GM12878 (cell line): ENCODE measurements at regions not wholly inside any gene's neighbourhood (a gene's known extent, or its start where the extent isn't known, plus 50 kb on each side); places are given as distances from the start of the nearest gene placed in this dataset.

Experiments
- ATAC-seq: fragments of 200-7000 bp; cut with Tn5 transposase; 3 replicates; pipeline ENCODE4 v1.9.1; 2020; ENCODE audit warnings: mild to moderate bottlenecking, moderate library complexity
- BruUV-seq: library from RNA; stranded (reverse); fragments of 400-500 nt; replicated peaks from 2 replicates; lab custom pipeline; 2021; lab: Mats Ljungman, UMichigan
- CTCF ChIA-PET: fragments of 300-600 bp; sonication (Branson Sonifier 250); formaldehyde crosslinking; extraction: SDS; loops from one replicate; lab custom pipeline; 2021; ENCODE audit warnings: inconsistent platforms; lab: Yijun Ruan, JAX
- POLR2A ChIA-PET: fragments of 350-600 bp; formaldehyde crosslinking; extraction: SDS; loops from one replicate; lab custom pipeline; 2021; ENCODE audit warnings: inconsistent platforms; lab: Charles Lee
- RAD21 ChIA-PET: fragments of 300-600 bp; sonication (Branson Sonifier 250); formaldehyde crosslinking; loops from one replicate; lab custom pipeline; 2023; ENCODE audit warnings: antibody characterized with exemption; ENCODE audit not compliant: unreplicated experiment; lab: Charles Lee
- SMC1A ChIA-PET: fragments of 300-600 bp; sonication (Branson Sonifier 250); formaldehyde crosslinking; loops from one replicate; lab custom pipeline; 2023; ENCODE audit not compliant: unreplicated experiment, uncharacterized antibody; lab: Charles Lee
- DNase-seq: peaks from one replicate; pipeline ENCODE4 v3.0.0-alpha.2; 2011; ENCODE audit warnings: low read depth, low spot score
- FAIRE-seq: peaks from 3 replicates; lab custom pipeline; 2011; peaks lifted over from hg19 to GRCh38; lab: Jason Lieb, UNC
- H2AFZ ChIP-seq: 2 replicates; pipeline ENCODE4 v1.6.0; 2011; ENCODE audit warnings: low read depth, low read length, control low read depth; ENCODE audit not compliant: control insufficient read depth
- H3K27ac ChIP-seq: 2 replicates; pipeline ENCODE4 v1.5.1; 2011; ENCODE audit warnings: control low read depth; ENCODE audit not compliant: control insufficient read depth, insufficient read depth
- H3K27me3 ChIP-seq, 2 experiments: replicated peaks in 1 of 2; 2 replicates each; pipeline versions ENCODE4 v1.6.0 to v1.6.1; 2011; ENCODE audit warnings: low read length in 1 of 2; ENCODE audit not compliant: control insufficient read depth in 2 of 2, insufficient read depth in 2 of 2
- H3K36me3 ChIP-seq, 2 experiments: 2 replicates each; pipeline ENCODE4 v1.5.1; 2011; ENCODE audit warnings: low read length in 1 of 2; ENCODE audit not compliant: control insufficient read depth in 2 of 2, insufficient read depth in 2 of 2
- H3K4me1 ChIP-seq: 2 replicates; pipeline ENCODE4 v1.6.1; 2011; ENCODE audit warnings: mild to moderate bottlenecking, low read length, moderate library complexity, mixed read lengths; ENCODE audit not compliant: control insufficient read depth, insufficient read depth
- H3K4me2 ChIP-seq: 2 replicates; pipeline ENCODE4 v1.6.0; 2011; ENCODE audit warnings: control low read depth; ENCODE audit not compliant: control insufficient read depth, insufficient read depth
- H3K4me3 ChIP-seq: fragments of 200-600 bp; sonication (generic); 2 replicates; pipeline ENCODE4 v1.5.1; 2016
- H3K79me2 ChIP-seq: 2 replicates; pipeline ENCODE4 v1.6.0; 2011; ENCODE audit warnings: low read length; ENCODE audit not compliant: control insufficient read depth, insufficient read depth
- H3K9ac ChIP-seq: 2 replicates; pipeline ENCODE4 v1.8.0; 2011; ENCODE audit warnings: low read length, control low read depth, mixed read lengths; ENCODE audit not compliant: control insufficient read depth, insufficient read depth
- H3K9me3 ChIP-seq: replicated peaks from 3 replicates; pipeline ENCODE4 v1.5.1; 2011; ENCODE audit warnings: mild to moderate bottlenecking, low read length; ENCODE audit not compliant: control insufficient read depth, insufficient read depth
- H4K20me1 ChIP-seq: 2 replicates; pipeline ENCODE4 v1.6.0; 2011; ENCODE audit not compliant: control insufficient read depth, insufficient read depth
- ASH2L ChIP-seq: fragments of 300-600, 200-600 bp; sonication (generic); IDR thresholded peaks from 2 replicates; pipeline ENCODE4 v1.6.1; 2017; ENCODE audit warnings: low read depth, mild to moderate bottlenecking, borderline replicate concordance
- BMI1 ChIP-seq: fragments of 450-650 bp; IDR thresholded peaks from 2 replicates; pipeline ENCODE4 v1.6.1; 2016; ENCODE audit warnings: mild to moderate bottlenecking, moderate library complexity, borderline replicate concordance
- DPF2 ChIP-seq: fragments of 450-650 bp; IDR thresholded peaks from 2 replicates; pipeline ENCODE4 v1.6.1; 2017; ENCODE audit warnings: mild to moderate bottlenecking
- ELK1 ChIP-seq: IDR thresholded peaks from 2 replicates; pipeline ENCODE4 v1.6.1; 2012; ENCODE audit warnings: low read depth, low read length, improper control_type of control experiment
- ETV6 ChIP-seq, 2 experiments: fragments of 450-650 bp in 1 of 2; IDR thresholded peaks in 1 of 2; conservative IDR thresholded peaks in 1 of 2; 2 replicates each; pipeline ENCODE4 v1.6.1; 2014; ENCODE audit warnings: antibody characterized with exemption in 1 of 2, borderline replicate concordance in 1 of 2, low read depth in 1 of 2, mild to moderate bottlenecking in 1 of 2, moderate library complexity in 1 of 2
- FOS ChIP-seq: IDR thresholded peaks from 3 replicates; pipeline ENCODE4 v1.6.1; 2011; ENCODE audit warnings: borderline replicate concordance; ENCODE audit not compliant: insufficient read length; ENCODE audit errors: extremely low read depth
- FOXM1 ChIP-seq: IDR thresholded peaks from 2 replicates; pipeline ENCODE4 v1.6.1; 2012; ENCODE audit warnings: low read depth, mild to moderate bottlenecking, inconsistent platforms, low read length, moderate library complexity
- GATAD2B ChIP-seq: fragments of 450-650 bp; conservative IDR thresholded peaks from 2 replicates; pipeline ENCODE4 v1.6.1; 2017; ENCODE audit warnings: low read depth, mild to moderate bottlenecking, moderate library complexity
- IKZF1 ChIP-seq: fragments of 450-650 bp; conservative IDR thresholded peaks from 2 replicates; pipeline ENCODE4 v1.6.1; 2017; ENCODE audit warnings: antibody characterized with exemption, mild to moderate bottlenecking
- NFYA ChIP-seq: IDR thresholded peaks from 2 replicates; pipeline ENCODE4 v1.6.1; 2011; ENCODE audit warnings: low read depth, mild to moderate bottlenecking, low read length, improper control_type of control experiment, borderline replicate concordance
- NR2C2 ChIP-seq: IDR thresholded peaks from 2 replicates; pipeline ENCODE4 v1.6.1; 2011; ENCODE audit warnings: borderline replicate concordance, low read depth; ENCODE audit not compliant: control insufficient read depth, insufficient read length
- NR2F1 ChIP-seq: fragments of 450-650 bp; conservative IDR thresholded peaks from 2 replicates; pipeline ENCODE4 v1.6.1; 2017; ENCODE audit warnings: mild to moderate bottlenecking
- PBX3 ChIP-seq: IDR thresholded peaks from 2 replicates; pipeline ENCODE4 v1.6.1; 2011; ENCODE audit warnings: mild to moderate bottlenecking, low read depth, low read length, moderate library complexity; ENCODE audit not compliant: insufficient replicate concordance
- POLR2AphosphoS5 ChIP-seq: IDR thresholded peaks from 2 replicates; pipeline ENCODE4 v1.6.1; 2011; ENCODE audit warnings: mild to moderate bottlenecking, low read length, inconsistent platforms
- SREBF1 ChIP-seq: IDR thresholded peaks from 2 replicates; pipeline ENCODE4 v1.6.1; 2012; ENCODE audit warnings: mild to moderate bottlenecking, low read length
- TBL1XR1 ChIP-seq: IDR thresholded peaks from 2 replicates; pipeline ENCODE4 v1.6.1; 2012; ENCODE audit warnings: low read depth, low read length, improper control_type of control experiment
- ZNF622 ChIP-seq: fragments of 450-650 bp; IDR thresholded peaks from 2 replicates; pipeline ENCODE4 v1.6.1; 2017; ENCODE audit warnings: mild to moderate bottlenecking, inconsistent platforms
- ZNF687 ChIP-seq: fragments of 450-650 bp; IDR thresholded peaks from 2 replicates; pipeline ENCODE4 v1.6.1; 2017; ENCODE audit warnings: mild to moderate bottlenecking, moderate library complexity
- WGBS: methylation state at CpG from one replicate; pipeline ENCODE4 v1.1.6; 2016; ENCODE audit warnings: low lambda C conversion rate; ENCODE audit not compliant: insufficient replicate concordance, insufficient coverage; ENCODE audit errors: missing lambda C conversion rate; 5-methylcytosine and 5-hydroxymethylcytosine counted together
- in situ Hi-C: fragments of 300-500 bp; cut with MboI; formaldehyde crosslinking; loops from 9 replicates; pipeline ENCODE4 v1.14.3; 2018; ENCODE audit warnings: mixed read lengths
- intact Hi-C: fragments of 100-400 bp; cut with micrococcal nuclease; formaldehyde crosslinking; loops from one replicate; pipeline ENCODE4 v1.14.2; 2022; ENCODE audit not compliant: unreplicated experiment

- ChIA-PET RAD21 (no interaction called here), POLR2A (no interaction called here), CTCF (no interaction called here), SMC1A (no interaction called here)
- in situ Hi-C loops (no loop called here), intact Hi-C loops (no loop called here)
- Histone ChIP-seq H3K27ac (no peak overlapping the region), H3K36me3 (no peaks in the 10 kb centered on the region), H4K20me1 (no peaks in the 10 kb centered on the region), H3K9ac (no peak overlapping the region), H3K4me1 (no peaks in the 10 kb centered on the region), H2AFZ (no peak overlapping the region), H3K79me2 (no peaks in the 10 kb centered on the region), H3K27me3 (no peaks in the 10 kb centered on the region), H3K9me3 (no peaks in the 10 kb centered on the region)
- FAIRE-seq = no peak
- 60% methylated on average over 3 of the region's 3 CpGs for WGBS
- BruUV-seq = no TSS peak
- TF ChIP-seq IKZF1 = no peak
- TF ChIP-seq NR2F1 = no peak
- TF ChIP-seq TBL1XR1 = no peak
- TF ChIP-seq ETV6 (conservative IDR thresholded peaks at IDR 0.05 in 1 of 2, IDR thresholded peaks at IDR 0.05 in 1 of 2; ENCODE audit: borderline replicate concordance in 1 of 2, low read depth in 1 of 2) = no peak
- TF ChIP-seq ELK1 = no peak
- TF ChIP-seq ASH2L = no peak
- no peak for TF ChIP-seq BMI1
- no peak for TF ChIP-seq DPF2
- TF ChIP-seq FOXM1 = no peak
- TF ChIP-seq SREBF1 = no peak
- no peak for TF ChIP-seq NR2C2
- no peak for TF ChIP-seq ZNF622
- TF ChIP-seq PBX3 = no peak
- TF ChIP-seq FOS = no peak
- no peak for TF ChIP-seq GATAD2B
- TF ChIP-seq POLR2AphosphoS5 = no peak
- TF ChIP-seq NFYA = no peak
- no peak for TF ChIP-seq ZNF687
- TF ChIP-seq, all 136 proteins: peak for 0
- no peak for DNase-seq
- H3K4me3 ChIP-seq = no peak overlapping the region
- no peak overlapping the region for H3K4me2 ChIP-seq
- ATAC-seq = no peak
Measured at GRCh38 chr5:40317023-40317422, 362.7 kb upstream of the PTGER4 start.
